Mammary epithelial cell (primary cell): ENCODE measurements at regions not wholly inside any gene's neighbourhood (a gene's known extent, or its start where the extent isn't known, plus 50 kb on each side); places are given as distances from the start of the nearest gene placed in this dataset.

Experiments used
- EZH2 ChIP-seq: IDR thresholded peaks from 2 replicates; pipeline ENCODE4 v1.6.1; 2012; ENCODE audit warnings: low read length, inconsistent platforms, borderline replicate concordance
- TF ChIP-seq, protein P1 (sequence below), 2 donors: IDR thresholded peaks in 1 of 2; conservative IDR thresholded peaks in 1 of 2; 2 replicates each; pipeline ENCODE4 v1.5.1; 2011 to 2012; ENCODE audit warnings: inconsistent platforms in 2 of 2, low read length in 2 of 2, mild to moderate bottlenecking in 2 of 2, control low read depth in 1 of 2, low read depth in 1 of 2; ENCODE audit not compliant: insufficient read depth in 1 of 2; ENCODE audit errors: extremely low read depth in 1 of 2

DNA sequence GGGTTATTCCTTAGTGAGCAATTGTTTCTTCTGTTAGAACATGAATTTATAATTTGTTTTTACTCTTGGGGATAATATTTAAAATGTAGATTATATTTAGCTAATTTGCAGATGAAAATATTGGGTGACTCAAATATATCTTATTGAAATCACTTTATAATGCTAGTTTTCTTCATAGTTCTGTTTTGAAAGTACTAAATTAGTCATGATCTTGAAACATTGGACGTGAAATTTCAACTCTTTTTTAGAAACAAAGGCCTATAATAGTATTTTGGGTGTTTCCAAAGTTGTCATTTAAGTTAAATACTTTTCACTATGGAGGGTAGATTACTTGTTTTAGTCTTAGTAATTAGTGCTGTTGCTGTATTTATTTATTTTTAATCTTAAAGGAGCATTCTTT is 250.9 kb downstream of the UTRN start:
- TF ChIP-seq, protein P1, sequence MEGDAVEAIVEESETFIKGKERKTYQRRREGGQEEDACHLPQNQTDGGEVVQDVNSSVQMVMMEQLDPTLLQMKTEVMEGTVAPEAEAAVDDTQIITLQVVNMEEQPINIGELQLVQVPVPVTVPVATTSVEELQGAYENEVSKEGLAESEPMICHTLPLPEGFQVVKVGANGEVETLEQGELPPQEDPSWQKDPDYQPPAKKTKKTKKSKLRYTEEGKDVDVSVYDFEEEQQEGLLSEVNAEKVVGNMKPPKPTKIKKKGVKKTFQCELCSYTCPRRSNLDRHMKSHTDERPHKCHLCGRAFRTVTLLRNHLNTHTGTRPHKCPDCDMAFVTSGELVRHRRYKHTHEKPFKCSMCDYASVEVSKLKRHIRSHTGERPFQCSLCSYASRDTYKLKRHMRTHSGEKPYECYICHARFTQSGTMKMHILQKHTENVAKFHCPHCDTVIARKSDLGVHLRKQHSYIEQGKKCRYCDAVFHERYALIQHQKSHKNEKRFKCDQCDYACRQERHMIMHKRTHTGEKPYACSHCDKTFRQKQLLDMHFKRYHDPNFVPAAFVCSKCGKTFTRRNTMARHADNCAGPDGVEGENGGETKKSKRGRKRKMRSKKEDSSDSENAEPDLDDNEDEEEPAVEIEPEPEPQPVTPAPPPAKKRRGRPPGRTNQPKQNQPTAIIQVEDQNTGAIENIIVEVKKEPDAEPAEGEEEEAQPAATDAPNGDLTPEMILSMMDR (conservative IDR thresholded peaks at IDR 0.05 in 1 of 2, IDR thresholded peaks at IDR 0.05 in 1 of 2; ENCODE audit: extremely low read depth in 1 of 2, insufficient read depth in 1 of 2, low read depth in 1 of 2, low read length in 2 of 2), result no peak
- TF ChIP-seq EZH2, result no peak
